ENCODE measurements at regions not wholly inside any gene's neighbourhood (a gene's known extent, or its start where the extent isn't known, plus 50 kb on each side); places are given as distances from the start of the nearest gene placed in this dataset.
"Not testable (repeated sequence)": the region's sequence is repeated elsewhere in the genome, so short reads cannot be mapped to it uniquely, and the experiment has no call there.

- no peak for TF ChIP-seq CTCF (IDR thresholded peaks at IDR 0.05; ENCODE audit: low read depth, low read length)
- no peak overlapping the region for H3K4me3 ChIP-seq (ENCODE audit: low read depth, low read length)
- in situ Hi-C loops (cut with HindIII; ENCODE audit: low sequenced_read_pairs) = no loop called here
- no peak for DNase-seq (ENCODE audit: low read depth, low spot score)
Measured at GRCh38 chr1:143584508-143584907, 387.3 kb downstream of the FAM72C start.

- in situ Hi-C loops (cut with HindIII; ENCODE audit: low sequenced_read_pairs) = no loop called here
- DNase-seq (ENCODE audit: low read depth, low spot score) = no peak
- no peak for TF ChIP-seq CTCF (IDR thresholded peaks at IDR 0.05; ENCODE audit: low read depth, low read length)
- no peak overlapping the region for H3K4me3 ChIP-seq (ENCODE audit: low read depth, low read length)
Measured at GRCh38 chr1:143574891-143575520, 396.8 kb downstream of the FAM72C start.

- H3K4me3 ChIP-seq (ENCODE audit: low read depth, low read length); in situ Hi-C loops (cut with HindIII; ENCODE audit: low sequenced_read_pairs); DNase-seq (ENCODE audit: low read depth, low spot score): not testable (repeated sequence)
Measured at GRCh38 chr1:143572661-143573060, 399.1 kb downstream of the FAM72C start.

- in situ Hi-C loops (cut with HindIII; ENCODE audit: low sequenced_read_pairs); H3K4me3 ChIP-seq (ENCODE audit: low read depth, low read length); DNase-seq (ENCODE audit: low read depth, low spot score): not testable (repeated sequence)
Measured at GRCh38 chr1:143563761-143564160, 408.0 kb downstream of the FAM72C start.

- in situ Hi-C loops (cut with HindIII; ENCODE audit: low sequenced_read_pairs) = no loop called here
- DNase-seq (ENCODE audit: low read depth, low spot score) = no peak
- no peak for TF ChIP-seq CTCF (IDR thresholded peaks at IDR 0.05; ENCODE audit: low read depth, low read length)
- H3K4me3 ChIP-seq (ENCODE audit: low read depth, low read length) = no peak overlapping the region
Measured at GRCh38 chr1:143553627-143554026, 418.2 kb downstream of the FAM72C start.

GRCh38 chr1:143504703-143505102, 467.1 kb downstream of the FAM72C start:
- in situ Hi-C loops (cut with HindIII; ENCODE audit: low sequenced_read_pairs); DNase-seq (ENCODE audit: low read depth, low spot score); H3K4me3 ChIP-seq (ENCODE audit: low read depth, low read length): not testable (repeated sequence)

- in situ Hi-C loops (cut with HindIII; ENCODE audit: low sequenced_read_pairs); DNase-seq (ENCODE audit: low read depth, low spot score); H3K4me3 ChIP-seq (ENCODE audit: low read depth, low read length): not testable (repeated sequence)
Measured at GRCh38 chr1:143504080-143504479, 467.7 kb downstream of the FAM72C start.

GRCh38 chr1:143503048-143503447, 468.7 kb downstream of the FAM72C start:
- in situ Hi-C loops (cut with HindIII; ENCODE audit: low sequenced_read_pairs) = not testable (repeated sequence)

GRCh38 chr1:143502038-143502437, 469.7 kb downstream of the FAM72C start:
- DNase-seq (ENCODE audit: low read depth, low spot score); in situ Hi-C loops (cut with HindIII; ENCODE audit: low sequenced_read_pairs); H3K4me3 ChIP-seq (ENCODE audit: low read depth, low read length): not testable (repeated sequence)

More at GRCh38 chr1:143503048-143503447, 468.7 kb downstream of the FAM72C start:
- DNase-seq (ENCODE audit: low read depth, low spot score); H3K4me3 ChIP-seq (ENCODE audit: low read depth, low read length): not testable (repeated sequence)

GRCh38 chr1:143498059-143498749, 473.6 kb downstream of the FAM72C start:
- in situ Hi-C loops (cut with HindIII; ENCODE audit: low sequenced_read_pairs); DNase-seq (ENCODE audit: low read depth, low spot score): not testable (repeated sequence)
- peak overlapping the region; percentile 18 for H3K4me3 ChIP-seq (ENCODE audit: low read depth, low read length)
